SK-N-SH (cell line): ENCODE measurements at regions not wholly inside any gene's neighbourhood (a gene's known extent, or its start where the extent isn't known, plus 50 kb on each side); places are given as distances from the start of the nearest gene placed in this dataset.

Source experiments
- CTCF ChIA-PET: fragments of 300-600, 350-600 bp; formaldehyde crosslinking; extraction: SDS; loops from one replicate; lab custom pipeline; 2021; lab: Yijun Ruan, JAX
- POLR2A ChIA-PET: fragments of 350-600 bp; sonication (Branson Sonifier 250); formaldehyde crosslinking; extraction: SDS; loops from one replicate; lab custom pipeline; 2020; ENCODE audit warnings: antibody characterized with exemption, inconsistent platforms; lab: Yijun Ruan, JAX
- DNase-seq: peaks from one replicate; pipeline ENCODE4 v3.0.0; 2012
- H2AFZ ChIP-seq: fragments of 200-600 bp; sonication (generic); 2 replicates; pipeline ENCODE4 v1.8.1; 2016; ENCODE audit warnings: antibody characterized with exemption, mild to moderate bottlenecking, low read depth
- H3F3A ChIP-seq: fragments of 200-600 bp; sonication (generic); replicated peaks from 2 replicates; pipeline ENCODE3; 2016; ENCODE audit warnings: antibody characterized with exemption, mild to moderate bottlenecking; ENCODE audit not compliant: insufficient read depth
- H3K27ac ChIP-seq, 2 experiments: fragments of 200-500 bp in 1 of 2; fragments of 200-600 bp in 1 of 2; sonication (Bioruptor generic) in 1 of 2; sonication (generic), shearing (Covaris generic) in 1 of 2; 2 replicates each; pipeline versions ENCODE4 v1.5.1 to v1.6.1; 2014 to 2016; ENCODE audit warnings: low read depth in 2 of 2, inconsistent platforms in 1 of 2, low read length in 1 of 2, mild to moderate bottlenecking in 1 of 2, mixed read lengths in 1 of 2
- H3K27me3 ChIP-seq: fragments of 200-600 bp; sonication (generic), shearing (Covaris generic); 2 replicates; pipeline ENCODE4 v1.6.1; 2016; ENCODE audit warnings: mixed run types; ENCODE audit not compliant: insufficient read depth
- H3K36me3 ChIP-seq, 2 experiments: fragments of 200-500 bp in 1 of 2; fragments of 200-600 bp in 1 of 2; sonication (Bioruptor generic) in 1 of 2; sonication (generic) in 1 of 2; replicated peaks in 1 of 2; 2 replicates each; pipeline versions ENCODE3 to v1.5.1; 2014 to 2016; ENCODE audit warnings: low read length in 1 of 2, mild to moderate bottlenecking in 1 of 2; ENCODE audit not compliant: insufficient read depth in 2 of 2, control insufficient read depth in 1 of 2
- H3K4me1 ChIP-seq, 2 experiments: fragments of 200-500 bp in 1 of 2; fragments of 200-600 bp in 1 of 2; sonication (Bioruptor generic) in 1 of 2; sonication (generic), shearing (Covaris generic) in 1 of 2; 2 replicates each; pipeline versions ENCODE4 v1.5.1 to v1.6.1; 2014 to 2016; ENCODE audit warnings: low read depth in 1 of 2, low read length in 1 of 2, mixed run types in 1 of 2; ENCODE audit not compliant: insufficient read depth in 2 of 2, control insufficient read depth in 1 of 2
- H3K4me2 ChIP-seq: fragments of 200-600 bp; sonication (generic), shearing (Covaris generic); 2 replicates; pipeline ENCODE4 v1.6.1; 2017; ENCODE audit warnings: mixed run types
- H3K4me3 ChIP-seq, 2 experiments: fragments of 200-500 bp in 1 of 2; fragments of 200-600 bp in 1 of 2; sonication (Bioruptor generic) in 1 of 2; sonication (generic), shearing (Covaris generic) in 1 of 2; 2 replicates each; pipeline versions ENCODE4 v1.5.1 to v1.8.1; 2014 to 2016; ENCODE audit warnings: low read depth in 2 of 2, inconsistent platforms in 1 of 2, low read length in 1 of 2, mild to moderate bottlenecking in 1 of 2, mixed read lengths in 1 of 2, moderate library complexity in 1 of 2
- H3K79me2 ChIP-seq: fragments of 200-600 bp; sonication (generic); 2 replicates; pipeline ENCODE4 v1.8.1; 2017; ENCODE audit warnings: mild to moderate bottlenecking; ENCODE audit not compliant: insufficient read depth
- H3K9ac ChIP-seq: fragments of 200-600 bp; sonication (generic); 2 replicates; pipeline ENCODE4 v1.6.1; 2017; ENCODE audit warnings: mixed run types
- H3K9me2 ChIP-seq: fragments of 200-600 bp; sonication (generic); 2 replicates; pipeline ENCODE4 v1.6.1; 2017; ENCODE audit warnings: mixed run types
- H3K9me3 ChIP-seq: fragments of 200-600 bp; sonication (generic); 2 replicates; pipeline ENCODE4 v1.6.1; 2017; ENCODE audit warnings: mixed run types, mild to moderate bottlenecking, moderate library complexity
- H4K20me1 ChIP-seq: fragments of 200-600 bp; sonication (generic); 2 replicates; pipeline ENCODE4 v1.6.1; 2017; ENCODE audit warnings: mild to moderate bottlenecking, mixed run types; ENCODE audit not compliant: insufficient read depth
- CHD2 ChIP-seq: fragments of 150-350 bp; IDR thresholded peaks from 2 replicates; pipeline ENCODE4 v1.6.1; 2018; ENCODE audit warnings: low read length; ENCODE audit not compliant: partially characterized antibody
- CTCF ChIP-seq: fragments of 200-600 bp; sonication (generic); IDR thresholded peaks from 2 replicates; pipeline ENCODE4 v1.6.1; 2017; ENCODE audit warnings: antibody characterized with exemption, mild to moderate bottlenecking, moderate library complexity
- EZH2phosphoT487 ChIP-seq: fragments of 200-600 bp; sonication (generic); IDR thresholded peaks from 2 replicates; pipeline ENCODE4 v1.6.1; 2017; ENCODE audit warnings: low read depth, mixed run types, mild to moderate bottlenecking, antibody characterized with exemption, moderate library complexity, borderline replicate concordance
- FOXM1 ChIP-seq: IDR thresholded peaks from 2 replicates; pipeline ENCODE4 v1.4.0; 2012; ENCODE audit warnings: low read depth, mild to moderate bottlenecking
- GATA2 ChIP-seq: sonication (generic); formaldehyde crosslinking; IDR thresholded peaks from 2 replicates; pipeline ENCODE4 v1.5.0; 2020; ENCODE audit warnings: mild to moderate bottlenecking, missing genetic modification reagents
- IRF3 ChIP-seq: fragments of 150-350 bp; IDR thresholded peaks from 2 replicates; pipeline ENCODE4 v1.6.1; 2016; ENCODE audit warnings: mild to moderate bottlenecking, low read depth, low read length
- JUND ChIP-seq: IDR thresholded peaks from 2 replicates; pipeline ENCODE4 v1.4.0; 2012
- MXI1 ChIP-seq: IDR thresholded peaks from 2 replicates; pipeline ENCODE4 v1.6.1; 2012; ENCODE audit warnings: mild to moderate bottlenecking, low read depth, low read length, improper control_type of control experiment
- NRF1 ChIP-seq: IDR thresholded peaks from 2 replicates; pipeline ENCODE4 v1.6.1; 2012; ENCODE audit warnings: low read depth, mild to moderate bottlenecking, low read length
- RXRA ChIP-seq: IDR thresholded peaks from 2 replicates; pipeline ENCODE4 v1.4.0; 2012; ENCODE audit warnings: low read depth, mild to moderate bottlenecking, borderline replicate concordance
- SMC3 ChIP-seq: IDR thresholded peaks from 2 replicates; pipeline ENCODE4 v1.6.1; 2012; ENCODE audit warnings: low read depth, low read length, improper control_type of control experiment
- USF1 ChIP-seq: IDR thresholded peaks from 2 replicates; pipeline ENCODE4 v1.4.0; 2012; ENCODE audit warnings: low read depth, borderline replicate concordance
- USF2 ChIP-seq: fragments of 150-350 bp; IDR thresholded peaks from 2 replicates; pipeline ENCODE4 v1.6.1; 2017; ENCODE audit warnings: antibody characterized with exemption, low read length, low read depth, borderline replicate concordance
- WGBS: methylation state at CpG from one replicate; pipeline ENCODE4 v1.1.6; 2017; ENCODE audit warnings: low lambda C conversion rate; 5-methylcytosine and 5-hydroxymethylcytosine counted together
- TF ChIP-seq, protein P1 (sequence below): IDR thresholded peaks from 2 replicates; pipeline ENCODE4 v1.4.0; 2012; ENCODE audit warnings: low read depth

DNA sequence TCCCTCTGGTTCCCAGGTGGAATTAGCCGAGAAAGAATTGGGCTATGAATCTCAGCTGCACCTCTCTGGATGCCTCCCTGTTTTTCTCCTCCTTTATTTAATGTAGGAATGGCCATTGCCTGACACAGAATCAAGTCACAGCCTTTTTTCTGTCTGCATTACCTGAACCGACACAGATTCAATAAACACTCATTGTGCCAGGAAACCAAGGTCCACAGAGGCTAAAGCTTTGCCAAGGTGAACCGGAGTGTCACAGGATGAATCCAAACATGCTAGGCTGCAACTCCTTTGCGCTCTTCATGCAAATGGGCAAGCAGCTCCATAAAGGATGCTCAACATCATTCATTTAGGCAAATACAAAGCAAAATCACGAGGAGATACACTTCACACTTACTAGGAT is 199.8 kb upstream of the AGTR2 start:
- no peak for DNase-seq
- POLR2A ChIA-PET, result no interaction called here
- H3K9ac ChIP-seq, result no peak overlapping the region
- WGBS, result 43% methylated on average over 5 of the region's 5 CpGs
- H3K79me2 ChIP-seq, result peaks cover 28% of the 10 kb centered on the region
- no peak for TF ChIP-seq GATA2
- no peak for TF ChIP-seq IRF3
- TF ChIP-seq, protein P1, sequence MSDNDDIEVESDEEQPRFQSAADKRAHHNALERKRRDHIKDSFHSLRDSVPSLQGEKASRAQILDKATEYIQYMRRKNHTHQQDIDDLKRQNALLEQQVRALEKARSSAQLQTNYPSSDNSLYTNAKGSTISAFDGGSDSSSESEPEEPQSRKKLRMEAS, result no peak
- TF ChIP-seq SMC3, result no peak
- no peak for TF ChIP-seq CTCF
- no peak for TF ChIP-seq USF1
- no peak for TF ChIP-seq NRF1
- TF ChIP-seq RXRA, result no peak
- no peak for TF ChIP-seq EZH2phosphoT487
- no peak for TF ChIP-seq USF2
- TF ChIP-seq, all 33 proteins: peak for 0
- H3K9me3 ChIP-seq, result no peaks in the 10 kb centered on the region
- H3F3A ChIP-seq, result peaks cover 7% of the 10 kb centered on the region
- H3K27me3 ChIP-seq, result peaks cover 7% of the 10 kb centered on the region; the same call in 1 of the 2 replicates
- H3K4me1 ChIP-seq, result peaks cover 0 to 3% of the 10 kb centered on the region in 2 experiments; a peak in 1 of 4 replicates
- H3K36me3 ChIP-seq, result no peaks in the 10 kb centered on the region
- no peaks in the 10 kb centered on the region for H3K9me2 ChIP-seq
- no peak overlapping the region for H3K4me2 ChIP-seq
- CTCF ChIA-PET, result interaction anchor here (1.0 kb wide), 1 partner anchor 11 kb away, joined by 3 read pairs; no protein-coding TSS in a partner anchor
- H3K4me3 ChIP-seq, result no peak overlapping the region
- H2AFZ ChIP-seq, result no peak overlapping the region
- no peaks in the 10 kb centered on the region for H4K20me1 ChIP-seq
- no peak overlapping the region for H3K27ac ChIP-seq

DNA sequence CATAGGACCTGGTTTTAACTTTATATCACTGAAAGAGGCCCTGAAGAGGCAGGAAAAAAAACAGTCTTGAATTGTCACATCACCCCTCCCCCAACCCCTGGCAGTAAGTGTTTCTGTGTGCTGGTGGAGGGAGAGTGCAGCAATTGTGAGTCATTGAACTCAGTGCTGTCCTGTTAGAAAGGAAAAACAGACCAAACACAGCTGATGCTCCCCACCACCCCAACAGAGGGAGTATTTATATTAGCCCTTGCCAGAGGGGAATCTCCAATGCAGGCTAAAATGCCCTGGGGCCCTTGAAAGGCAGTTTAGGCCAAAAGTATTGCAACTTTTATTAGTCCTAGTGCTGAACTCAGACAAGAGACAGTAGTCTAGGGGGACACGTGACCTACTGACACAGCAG is 197.8 kb upstream of the AGTR2 start:
- Histone ChIP-seq H3K4me3 (no peak overlapping the region), H3K27me3 (peaks cover 7% of the 10 kb centered on the region; the same call in 1 of the 2 replicates), H3K4me2 (no peak overlapping the region), H3K9me3 (no peaks in the 10 kb centered on the region), H4K20me1 (no peaks in the 10 kb centered on the region), H3K27ac (no peak overlapping the region), H2AFZ (no peak overlapping the region), H3K4me1 (peaks cover 0 to 3% of the 10 kb centered on the region in 2 experiments; a peak in 1 of 4 replicates), H3K36me3 (no peaks in the 10 kb centered on the region), H3K9me2 (no peaks in the 10 kb centered on the region), H3F3A (peaks cover 7% of the 10 kb centered on the region), H3K9ac (no peak overlapping the region)
- POLR2A ChIA-PET, result no interaction called here
- CTCF ChIA-PET, result no interaction called here
- no peak for DNase-seq
- WGBS, result 0% methylated on average over 1 of the region's 1 CpG
- TF ChIP-seq CHD2, result no peak
- no peak for TF ChIP-seq FOXM1
- no peak for TF ChIP-seq USF1
- no peak for TF ChIP-seq JUND
- TF ChIP-seq MXI1, result no peak
- TF ChIP-seq, all 33 proteins: peak for 0
- peaks cover 8% of the 10 kb centered on the region; the same call in 1 of the 2 replicates for H3K79me2 ChIP-seq
